ENCODE measurements at regions not wholly inside any gene's neighbourhood (a gene's known extent, or its start where the extent isn't known, plus 50 kb on each side); places are given as distances from the start of the nearest gene placed in this dataset.

GRCh38 chr3:59698091-59698490, 648.3 kb upstream of the CFAP20DC start:
- no peak for DNase-seq

- no peak for DNase-seq
Observed at GRCh38 chr3:59696783-59697182, 647.0 kb upstream of the CFAP20DC start.

- no peak for DNase-seq
Observed at GRCh38 chr3:59695860-59696259, 646.0 kb upstream of the CFAP20DC start.

- DNase-seq = no peak
Observed at GRCh38 chr3:59692117-59692516, 642.3 kb upstream of the CFAP20DC start.

GRCh38 chr3:59690886-59691285, 641.1 kb upstream of the CFAP20DC start:
- DNase-seq = no peak

GRCh38 chr3:59688636-59689035, 638.8 kb upstream of the CFAP20DC start:
- DNase-seq = no peak

- DNase-seq = no peak
Observed at GRCh38 chr3:59685432-59685831, 635.6 kb upstream of the CFAP20DC start.

- no peak for DNase-seq
Observed at GRCh38 chr3:59684766-59685165, 634.9 kb upstream of the CFAP20DC start.

- DNase-seq = no peak
Observed at GRCh38 chr3:59680919-59681318, 631.1 kb upstream of the CFAP20DC start.

GRCh38 chr3:59677747-59678702, 628.2 kb upstream of the CFAP20DC start:
- DNase-seq = no peak

- no peak for DNase-seq
Observed at GRCh38 chr3:59675495-59675894, 625.7 kb upstream of the CFAP20DC start.

- no peak for DNase-seq
Observed at GRCh38 chr3:59663076-59663850, 613.4 kb upstream of the CFAP20DC start.

- no peak for DNase-seq
Observed at GRCh38 chr3:59660852-59661625, 611.2 kb upstream of the CFAP20DC start.

GRCh38 chr3:59660376-59660775, 610.6 kb upstream of the CFAP20DC start:
- DNase-seq = no peak

- no peak for DNase-seq
Observed at GRCh38 chr3:59659755-59660154, 609.9 kb upstream of the CFAP20DC start.

GRCh38 chr3:59658866-59659265, 609.0 kb upstream of the CFAP20DC start:
- DNase-seq = no peak

GRCh38 chr3:59658274-59658673, 608.4 kb upstream of the CFAP20DC start:
- DNase-seq = no peak

- no peak for DNase-seq
Observed at GRCh38 chr3:59655418-59656015, 605.7 kb upstream of the CFAP20DC start.

- DNase-seq = no peak
Observed at GRCh38 chr3:59654480-59655417, 604.9 kb upstream of the CFAP20DC start.

GRCh38 chr3:59654123-59654479, 604.3 kb upstream of the CFAP20DC start:
- DNase-seq = no peak

All from left kidney (tissue), 1 donor.